ENCODE measurements at regions not wholly inside any gene's neighbourhood (a gene's known extent, or its start where the extent isn't known, plus 50 kb on each side); places are given as distances from the start of the nearest gene placed in this dataset.

GRCh38 chr4:95619525-95620443 is 71.0 kb upstream of the UNC5C start:
- 95 to 100% methylated on average over 2 to 9 of the region's 9 CpGs for WGBS, 2 experiments (ENCODE audit: extremely low coverage in 1 of 2, insufficient coverage in 1 of 2, insufficient read length in 1 of 2, insufficient replicate concordance in 2 of 2, low coverage in 1 of 2, low lambda C conversion rate in 2 of 2, missing lambda C conversion rate in 1 of 2)
- DNase-seq (ENCODE audit: low read depth in 1 of 2, low spot score in 2 of 2) (no peak), FAIRE-seq (no peak)
- H2BK15ac ChIP-seq (ENCODE audit: low read length): no peak overlapping the region
- no peak overlapping the region for H3K27ac ChIP-seq (ENCODE audit: low read depth, low read length)
- no peak overlapping the region for H3K23ac ChIP-seq (ENCODE audit: insufficient read length)
- no peak overlapping the region for H3K56ac ChIP-seq (replicated peaks; ENCODE audit: insufficient read length, low read depth, low read length)
- no peaks in the 10 kb centered on the region for H3K36me3 ChIP-seq (ENCODE audit: control insufficient read depth in 2 of 4, insufficient read depth in 4 of 4, low read length in 3 of 4)
- H3K9me3 ChIP-seq (ENCODE audit: insufficient read depth in 2 of 2, low read depth in 1 of 2, low read length in 1 of 2): no peaks in the 10 kb centered on the region
- H2BK12ac ChIP-seq (ENCODE audit: low read depth, low read length): no peak overlapping the region
- H2AK5ac ChIP-seq (ENCODE audit: low read depth, low read length): no peak overlapping the region
- POLR2A ChIA-PET (ENCODE audit: partially characterized antibody): no interaction called here
- H3K79me2 ChIP-seq (ENCODE audit: control insufficient read depth in 1 of 2, insufficient read depth in 2 of 2, low read length in 2 of 2): no peaks in the 10 kb centered on the region
- no peaks in the 10 kb centered on the region for H3K27me3 ChIP-seq (replicated peaks in 1 of 4; ENCODE audit: control insufficient read depth in 3 of 4, extremely low read depth in 1 of 4, insufficient read depth in 3 of 4, low read length in 3 of 4)
- H3K4me2 ChIP-seq (ENCODE audit: insufficient read depth in 1 of 2, low read depth in 2 of 2, low read length in 2 of 2): no peak overlapping the region
- no peak overlapping the region for H3K9ac ChIP-seq (replicated peaks in 1 of 4; ENCODE audit: extremely low read depth in 1 of 4, low read depth in 3 of 4, low read length in 3 of 4)
- H3K4ac ChIP-seq (replicated peaks; ENCODE audit: insufficient read length, low read depth, low read length): no peak overlapping the region
- H4K20me1 ChIP-seq (replicated peaks in 1 of 2; ENCODE audit: control insufficient read depth in 1 of 2, insufficient read depth in 2 of 2, low read length in 2 of 2): no peaks in the 10 kb centered on the region
- H2AFZ ChIP-seq (ENCODE audit: low read length): no peak overlapping the region
- H4K8ac ChIP-seq (ENCODE audit: extremely low read depth, insufficient read depth, low read length): no peak overlapping the region
- H3K4me3 ChIP-seq (ENCODE audit: extremely low read depth in 1 of 4, insufficient read depth in 2 of 4, low read depth in 3 of 4, low read length in 4 of 4): no peak overlapping the region
- H2BK120ac ChIP-seq (replicated peaks; ENCODE audit: low read depth, low read length): no peak overlapping the region
- no peak overlapping the region for H4K91ac ChIP-seq (replicated peaks; ENCODE audit: insufficient read length, low read length)
- H2BK20ac ChIP-seq (ENCODE audit: low read length): no peak overlapping the region
- no peaks in the 10 kb centered on the region for H3K4me1 ChIP-seq (replicated peaks in 1 of 4; ENCODE audit: control insufficient read depth in 3 of 4, insufficient read depth in 4 of 4, low read length in 3 of 4)
- TF ChIP-seq CBX8 (IDR thresholded peaks at IDR 0.05; ENCODE audit: borderline replicate concordance, low read depth, low read length) (no peak), BACH1 (IDR thresholded peaks at IDR 0.05; ENCODE audit: low read length) (no peak), RFX5 (IDR thresholded peaks at IDR 0.05; ENCODE audit: borderline replicate concordance, low read depth, low read length) (no peak), CEBPB (IDR thresholded peaks at IDR 0.05; ENCODE audit: low read depth, low read length) (no peak), JUND (IDR thresholded peaks at IDR 0.05; ENCODE audit: low read length) (no peak), E2F6 (IDR thresholded peaks at IDR 0.05) (no peak), SP2 (IDR thresholded peaks at IDR 0.05; ENCODE audit: low read length) (no peak), CBX5 (IDR thresholded peaks at IDR 0.05; ENCODE audit: low read depth, low read length) (no peak), BCL11A (IDR thresholded peaks at IDR 0.05; ENCODE audit: low read depth in 2 of 2, low read length in 2 of 2) (no peak), EGR1 (IDR thresholded peaks at IDR 0.05; ENCODE audit: borderline replicate concordance, low read depth, low read length) (no peak), SIRT6 (IDR thresholded peaks at IDR 0.05; ENCODE audit: low read length) (no peak), SP4 (IDR thresholded peaks at IDR 0.05; ENCODE audit: low read length) (no peak), HDAC6 (IDR thresholded peaks at IDR 0.05; ENCODE audit: low read depth, low read length) (no peak)
- H3K79me1 ChIP-seq (ENCODE audit: low read depth, low read length): no peaks in the 10 kb centered on the region
- no peak overlapping the region for H4K5ac ChIP-seq (ENCODE audit: insufficient read length, low read depth, low read length)
- H2BK5ac ChIP-seq (ENCODE audit: low read depth, low read length): no peak overlapping the region
- no peak overlapping the region for H3K18ac ChIP-seq (ENCODE audit: extremely low read depth, low read length)
- H3K23me2 ChIP-seq (ENCODE audit: low read depth, low read length): no peaks in the 10 kb centered on the region
- H3K14ac ChIP-seq (ENCODE audit: insufficient read length): no peak overlapping the region
- CTCF ChIA-PET (ENCODE audit: partially characterized antibody): interaction anchor here (1.0 kb wide), 2 partner anchors 18 to 81 kb away, joined by 3 read pairs; no protein-coding TSS in a partner anchor
